ENCODE measurements at regions not wholly inside any gene's neighbourhood (a gene's known extent, or its start where the extent isn't known, plus 50 kb on each side); places are given as distances from the start of the nearest gene placed in this dataset.

DNA sequence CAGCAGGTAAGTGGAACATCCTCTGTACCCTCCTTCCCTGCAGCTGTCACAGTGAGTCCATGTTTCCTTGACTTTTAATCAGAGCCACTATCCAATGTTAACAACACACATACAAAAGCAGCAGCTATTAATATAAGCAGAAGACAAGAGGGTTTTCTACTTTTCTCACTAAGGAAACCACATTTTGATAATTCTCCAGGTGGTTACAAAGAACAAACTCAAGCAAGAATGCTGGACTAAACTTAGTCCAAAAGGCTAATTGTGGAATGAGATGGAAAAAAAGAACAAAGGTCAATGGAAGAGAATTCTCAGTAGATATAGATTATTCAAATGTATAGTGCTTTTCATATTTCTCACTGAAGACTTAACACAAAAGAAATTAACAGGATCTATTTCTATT is 176.9 kb upstream of the SLC39A10 start:
- Histone ChIP-seq H3K27ac (ENCODE audit: low read depth, low read length) (no peak overlapping the region), H3K4me3 (ENCODE audit: low read depth, low read length) (no peak overlapping the region), H3K9ac (ENCODE audit: low read length) (no peak overlapping the region), H3K27me3 (ENCODE audit: control insufficient read depth, insufficient read depth, low read length) (no peaks in the 10 kb centered on the region), H3K36me3 (ENCODE audit: control insufficient read depth, insufficient read depth, low read length) (no peaks in the 10 kb centered on the region), H3K4me1 (ENCODE audit: control insufficient read depth, insufficient read depth, low read length) (no peaks in the 10 kb centered on the region), H3K9me3 (ENCODE audit: control insufficient read depth, insufficient read depth, low read depth, low read length) (no peaks in the 10 kb centered on the region)

DNA sequence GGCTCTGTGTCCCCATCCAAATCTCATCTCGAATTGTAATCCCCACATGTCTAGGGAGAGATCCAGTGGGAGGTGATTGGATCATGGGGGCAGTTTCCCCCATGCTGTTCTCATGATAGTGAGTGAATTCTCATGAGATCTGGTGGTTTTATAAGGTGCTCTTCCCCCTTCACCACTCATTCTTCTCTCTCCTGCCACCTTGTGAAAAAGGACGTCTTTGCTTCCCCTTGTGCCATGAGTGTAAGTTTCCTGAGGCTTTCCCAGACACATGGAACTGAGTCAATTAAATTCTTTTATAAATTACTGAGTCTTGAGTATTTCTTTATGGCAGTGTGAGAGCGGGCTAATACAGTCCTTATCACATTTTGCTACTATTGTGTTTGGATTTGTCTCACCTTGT is 177.6 kb upstream of the SLC39A10 start:
- Histone ChIP-seq H3K4me1 (ENCODE audit: control insufficient read depth, insufficient read depth, low read length) (no peaks in the 10 kb centered on the region), H3K27ac (ENCODE audit: low read depth, low read length) (no peak overlapping the region), H3K36me3 (ENCODE audit: control insufficient read depth, insufficient read depth, low read length) (no peaks in the 10 kb centered on the region), H3K9me3 (ENCODE audit: control insufficient read depth, insufficient read depth, low read depth, low read length) (no peaks in the 10 kb centered on the region), H3K27me3 (ENCODE audit: control insufficient read depth, insufficient read depth, low read length) (no peaks in the 10 kb centered on the region), H3K9ac (ENCODE audit: low read length) (no peak overlapping the region), H3K4me3 (ENCODE audit: low read depth, low read length) (no peak overlapping the region)

DNA sequence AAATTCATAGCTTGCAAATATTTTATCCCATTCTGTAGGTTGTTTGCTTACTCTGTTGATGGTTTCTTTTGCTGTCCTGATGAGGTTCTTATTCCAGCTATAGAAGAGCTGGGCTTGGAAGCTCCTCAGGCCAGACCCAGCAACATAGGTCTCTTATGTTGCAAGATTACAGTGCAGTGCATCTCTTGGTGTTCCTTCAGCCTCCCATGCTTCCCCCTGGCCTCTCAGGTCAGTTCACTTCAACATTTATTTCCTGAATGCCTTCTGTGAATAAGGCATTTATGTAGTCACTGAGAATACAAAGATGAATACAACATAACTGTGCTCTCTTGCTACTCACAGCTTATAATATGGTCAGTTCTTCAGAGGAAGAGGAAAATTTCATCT is 179.0 kb upstream of the SLC39A10 start:
- no peak overlapping the region for H3K9ac ChIP-seq (ENCODE audit: low read length)
- no peaks in the 10 kb centered on the region for H3K36me3 ChIP-seq (ENCODE audit: control insufficient read depth, insufficient read depth, low read length)
- H3K27me3 ChIP-seq (ENCODE audit: control insufficient read depth, insufficient read depth, low read length), result no peaks in the 10 kb centered on the region
- H3K4me1 ChIP-seq (ENCODE audit: control insufficient read depth, insufficient read depth, low read length), result no peaks in the 10 kb centered on the region
- no peaks in the 10 kb centered on the region for H3K9me3 ChIP-seq (ENCODE audit: control insufficient read depth, insufficient read depth, low read depth, low read length)
- no peak overlapping the region for H3K27ac ChIP-seq (ENCODE audit: low read depth, low read length)
- no peak overlapping the region for H3K4me3 ChIP-seq (ENCODE audit: low read depth, low read length)

DNA sequence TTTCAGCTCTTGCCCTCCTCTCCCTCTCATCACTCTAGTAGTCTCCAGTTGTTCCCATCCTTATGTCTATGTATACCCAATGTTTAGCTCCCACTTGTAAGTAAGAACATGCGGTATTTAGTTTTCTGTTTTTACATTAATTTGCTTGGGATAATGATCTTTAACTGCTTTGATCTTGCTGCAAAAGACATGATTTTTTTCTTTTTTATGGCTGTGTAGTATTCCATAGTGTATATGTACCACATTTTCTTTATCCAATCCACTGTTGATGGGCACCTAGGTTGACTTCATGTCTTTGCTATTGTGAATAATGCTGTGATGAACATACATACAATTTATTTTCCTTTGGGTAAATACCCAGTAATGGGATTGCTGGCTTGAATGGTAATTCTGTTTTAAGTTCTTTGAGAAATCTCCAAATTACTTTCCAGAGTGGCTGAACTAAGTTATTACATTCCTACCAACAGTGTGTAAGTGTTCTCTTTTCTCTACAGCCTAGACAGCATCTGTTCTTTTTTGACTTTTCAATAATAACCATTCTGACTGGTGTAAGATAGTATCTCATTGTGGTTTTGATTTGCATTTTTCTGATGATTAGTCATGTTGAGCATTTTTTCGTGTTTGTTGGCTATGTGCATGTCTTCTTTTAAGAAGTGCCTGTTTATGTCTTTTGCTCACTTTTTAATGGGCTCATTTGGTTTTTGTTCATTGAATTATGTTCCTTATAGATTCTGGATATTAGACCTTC is 179.6 kb upstream of the SLC39A10 start:
- no peak overlapping the region for H3K9ac ChIP-seq (ENCODE audit: low read length)
- no peaks in the 10 kb centered on the region for H3K36me3 ChIP-seq (ENCODE audit: control insufficient read depth, insufficient read depth, low read length)
- no peaks in the 10 kb centered on the region for H3K27me3 ChIP-seq (ENCODE audit: control insufficient read depth, insufficient read depth, low read length)
- no peak overlapping the region for H3K27ac ChIP-seq (ENCODE audit: low read depth, low read length)
- H3K4me1 ChIP-seq (ENCODE audit: control insufficient read depth, insufficient read depth, low read length), result no peaks in the 10 kb centered on the region
- H3K9me3 ChIP-seq (ENCODE audit: control insufficient read depth, insufficient read depth, low read depth, low read length), result no peaks in the 10 kb centered on the region
- no peak overlapping the region for H3K4me3 ChIP-seq (ENCODE audit: low read depth, low read length)

DNA sequence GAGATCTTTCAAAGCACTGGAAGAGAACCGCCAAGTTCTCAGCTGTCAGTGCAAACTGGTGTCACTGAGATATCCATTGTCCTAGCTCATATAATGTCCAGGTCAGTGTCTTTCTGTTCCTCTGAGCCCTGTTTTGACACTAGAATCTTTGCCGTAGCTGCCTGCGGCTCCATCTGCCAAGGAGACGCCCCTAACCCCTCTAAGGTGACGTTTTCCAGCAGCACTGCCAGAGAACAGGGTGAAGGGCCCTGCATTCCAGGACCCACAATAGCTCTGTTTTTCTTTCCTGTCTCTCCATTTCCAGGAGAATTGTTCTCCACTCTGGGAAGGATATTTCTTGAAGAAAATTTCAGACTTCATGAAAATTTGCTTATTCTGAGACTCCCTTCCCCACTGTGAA is 181.7 kb upstream of the SLC39A10 start:
- Histone ChIP-seq H3K27ac (ENCODE audit: low read depth, low read length) (no peak overlapping the region), H3K4me3 (ENCODE audit: low read depth, low read length) (no peak overlapping the region), H3K4me1 (ENCODE audit: control insufficient read depth, insufficient read depth, low read length) (no peaks in the 10 kb centered on the region), H3K27me3 (ENCODE audit: control insufficient read depth, insufficient read depth, low read length) (no peaks in the 10 kb centered on the region), H3K36me3 (ENCODE audit: control insufficient read depth, insufficient read depth, low read length) (no peaks in the 10 kb centered on the region), H3K9ac (ENCODE audit: low read length) (no peak overlapping the region), H3K9me3 (ENCODE audit: control insufficient read depth, insufficient read depth, low read depth, low read length) (no peaks in the 10 kb centered on the region)

DNA sequence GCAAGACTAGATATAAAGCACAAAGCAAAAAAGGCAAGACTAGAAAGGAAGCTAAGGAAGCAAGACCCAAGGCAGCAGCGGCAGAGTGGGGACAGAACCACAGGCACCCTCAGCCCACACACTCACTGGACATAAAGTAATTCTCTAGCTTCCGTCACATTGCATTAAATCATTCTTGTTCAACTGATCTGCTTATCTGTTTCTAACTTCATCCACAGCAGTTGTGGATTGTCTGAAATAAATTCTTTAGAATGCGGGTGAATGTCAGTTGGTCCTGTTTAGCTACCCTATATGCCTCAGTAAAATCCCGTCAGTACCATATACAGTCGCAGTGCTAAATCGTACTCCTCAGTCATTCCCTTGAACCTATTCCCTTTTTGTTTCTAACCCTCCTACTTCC is 183.2 kb upstream of the SLC39A10 start:
- no peak overlapping the region for H3K4me3 ChIP-seq (ENCODE audit: low read depth, low read length)
- no peaks in the 10 kb centered on the region for H3K36me3 ChIP-seq (ENCODE audit: control insufficient read depth, insufficient read depth, low read length)
- H3K4me1 ChIP-seq (ENCODE audit: control insufficient read depth, insufficient read depth, low read length), result no peaks in the 10 kb centered on the region
- no peaks in the 10 kb centered on the region for H3K9me3 ChIP-seq (ENCODE audit: control insufficient read depth, insufficient read depth, low read depth, low read length)
- H3K27me3 ChIP-seq (ENCODE audit: control insufficient read depth, insufficient read depth, low read length), result no peaks in the 10 kb centered on the region
- no peak overlapping the region for H3K27ac ChIP-seq (ENCODE audit: low read depth, low read length)
- H3K9ac ChIP-seq (ENCODE audit: low read length), result no peak overlapping the region

DNA sequence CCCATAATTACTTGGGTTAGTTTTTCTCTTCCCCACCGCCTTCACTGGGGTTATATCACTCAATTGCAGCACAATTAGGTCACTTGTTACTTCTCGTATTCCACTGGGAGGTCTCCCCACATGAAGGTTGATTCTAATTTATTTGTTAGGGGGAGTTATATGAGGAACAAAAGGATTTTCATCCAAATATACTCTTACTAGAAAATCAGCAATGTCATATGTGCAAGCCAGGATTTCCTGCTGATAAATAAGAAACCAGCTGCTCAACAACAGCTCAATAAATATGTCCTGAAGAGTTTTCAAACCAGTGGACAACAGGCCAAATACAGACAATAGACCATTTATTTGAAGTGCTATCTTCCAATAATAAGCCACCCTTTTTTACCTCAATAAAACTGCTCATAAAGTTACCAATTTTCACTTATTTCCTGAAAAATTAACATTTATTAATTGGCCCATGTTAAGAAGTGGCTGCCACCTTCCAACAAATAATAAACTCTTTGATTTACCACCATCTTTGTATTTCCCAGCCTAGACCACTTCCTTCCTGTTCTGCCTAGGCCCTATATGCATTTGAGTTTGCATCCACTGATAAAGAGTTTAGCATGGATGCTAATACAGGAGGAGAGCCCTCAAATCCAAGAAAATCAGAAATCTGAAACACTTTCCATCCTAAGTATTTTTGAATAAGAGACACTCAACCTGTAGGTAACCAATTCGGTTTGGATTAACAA is 184.4 kb upstream of the SLC39A10 start:
- no peaks in the 10 kb centered on the region for H3K36me3 ChIP-seq (ENCODE audit: control insufficient read depth, insufficient read depth, low read length)
- H3K9ac ChIP-seq (ENCODE audit: low read length), result no peak overlapping the region
- H3K9me3 ChIP-seq (ENCODE audit: control insufficient read depth, insufficient read depth, low read depth, low read length), result no peaks in the 10 kb centered on the region
- H3K27ac ChIP-seq (ENCODE audit: low read depth, low read length), result no peak overlapping the region
- H3K4me1 ChIP-seq (ENCODE audit: control insufficient read depth, insufficient read depth, low read length), result no peaks in the 10 kb centered on the region
- no peak overlapping the region for H3K4me3 ChIP-seq (ENCODE audit: low read depth, low read length)
- H3K27me3 ChIP-seq (ENCODE audit: control insufficient read depth, insufficient read depth, low read length), result no peaks in the 10 kb centered on the region

DNA sequence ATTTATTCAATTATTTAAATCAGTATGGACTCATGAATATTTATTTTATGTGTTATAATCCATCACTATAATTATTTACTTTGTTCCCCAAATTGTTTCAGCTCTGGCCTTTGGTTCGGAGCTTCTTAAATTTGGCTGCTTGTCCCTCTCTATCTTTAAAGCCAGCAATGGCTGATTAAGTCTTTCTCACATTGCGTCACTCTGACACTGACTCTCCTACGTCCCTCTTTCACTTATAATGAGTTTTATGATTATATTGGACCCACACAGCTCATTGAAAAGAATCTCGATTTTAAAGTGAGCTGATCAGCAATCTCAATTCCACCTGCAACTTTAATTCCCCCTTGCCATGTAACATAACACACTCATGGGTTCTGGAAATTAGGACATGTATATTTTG is 185.2 kb upstream of the SLC39A10 start:
- Histone ChIP-seq H3K27ac (ENCODE audit: low read depth, low read length) (no peak overlapping the region), H3K9me3 (ENCODE audit: control insufficient read depth, insufficient read depth, low read depth, low read length) (no peaks in the 10 kb centered on the region), H3K27me3 (ENCODE audit: control insufficient read depth, insufficient read depth, low read length) (no peaks in the 10 kb centered on the region), H3K9ac (ENCODE audit: low read length) (no peak overlapping the region), H3K36me3 (ENCODE audit: control insufficient read depth, insufficient read depth, low read length) (no peaks in the 10 kb centered on the region), H3K4me1 (ENCODE audit: control insufficient read depth, insufficient read depth, low read length) (no peaks in the 10 kb centered on the region), H3K4me3 (ENCODE audit: low read depth, low read length) (no peak overlapping the region)

DNA sequence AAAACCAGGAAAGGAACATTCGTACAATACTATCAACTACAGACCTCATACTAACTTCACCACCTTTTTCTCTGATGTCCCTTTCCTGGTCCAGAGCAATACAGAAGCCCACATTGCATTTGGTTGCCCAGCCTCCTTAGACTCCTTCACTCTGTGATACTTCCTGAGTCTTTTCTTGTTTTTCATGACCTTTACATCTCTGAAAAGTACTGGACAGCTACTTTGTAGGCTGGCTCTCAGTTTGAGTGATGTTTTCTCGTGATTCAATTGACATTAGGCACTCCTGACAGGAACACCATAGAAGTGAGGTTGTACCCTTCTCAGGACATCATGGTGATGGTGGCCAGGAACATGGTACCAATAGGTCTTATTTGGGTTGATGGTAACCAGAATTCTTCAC is 185.9 kb upstream of the SLC39A10 start:
- Histone ChIP-seq H3K36me3 (ENCODE audit: control insufficient read depth, insufficient read depth, low read length) (no peaks in the 10 kb centered on the region), H3K9me3 (ENCODE audit: control insufficient read depth, insufficient read depth, low read depth, low read length) (no peaks in the 10 kb centered on the region), H3K4me1 (ENCODE audit: control insufficient read depth, insufficient read depth, low read length) (no peaks in the 10 kb centered on the region), H3K4me3 (ENCODE audit: low read depth, low read length) (no peak overlapping the region), H3K27ac (ENCODE audit: low read depth, low read length) (no peak overlapping the region), H3K27me3 (ENCODE audit: control insufficient read depth, insufficient read depth, low read length) (no peaks in the 10 kb centered on the region), H3K9ac (ENCODE audit: low read length) (no peak overlapping the region)

DNA sequence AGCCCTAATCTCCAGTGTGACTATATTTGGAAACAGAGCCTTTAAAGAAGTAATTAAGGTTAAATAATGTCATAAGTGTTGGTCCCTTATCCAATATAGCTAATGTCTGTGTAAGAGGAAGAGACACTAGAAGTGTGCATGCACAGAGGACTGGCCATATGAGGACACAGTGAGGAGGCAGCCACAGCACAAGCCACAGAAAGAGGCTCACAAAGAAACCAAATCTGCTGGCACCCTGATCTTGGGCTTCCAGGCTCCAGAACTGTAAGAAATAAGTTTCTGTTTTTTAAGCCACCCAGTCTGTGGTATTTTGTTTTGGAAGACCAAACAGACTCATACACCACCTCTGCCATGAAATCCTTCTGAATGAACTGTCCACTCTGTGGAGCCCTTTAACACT is 186.4 kb upstream of the SLC39A10 start:
- H3K36me3 ChIP-seq (ENCODE audit: control insufficient read depth, insufficient read depth, low read length), result no peaks in the 10 kb centered on the region
- no peak overlapping the region for H3K4me3 ChIP-seq (ENCODE audit: low read depth, low read length)
- no peaks in the 10 kb centered on the region for H3K27me3 ChIP-seq (ENCODE audit: control insufficient read depth, insufficient read depth, low read length)
- no peak overlapping the region for H3K27ac ChIP-seq (ENCODE audit: low read depth, low read length)
- H3K4me1 ChIP-seq (ENCODE audit: control insufficient read depth, insufficient read depth, low read length), result no peaks in the 10 kb centered on the region
- no peak overlapping the region for H3K9ac ChIP-seq (ENCODE audit: low read length)
- H3K9me3 ChIP-seq (ENCODE audit: control insufficient read depth, insufficient read depth, low read depth, low read length), result no peaks in the 10 kb centered on the region

DNA sequence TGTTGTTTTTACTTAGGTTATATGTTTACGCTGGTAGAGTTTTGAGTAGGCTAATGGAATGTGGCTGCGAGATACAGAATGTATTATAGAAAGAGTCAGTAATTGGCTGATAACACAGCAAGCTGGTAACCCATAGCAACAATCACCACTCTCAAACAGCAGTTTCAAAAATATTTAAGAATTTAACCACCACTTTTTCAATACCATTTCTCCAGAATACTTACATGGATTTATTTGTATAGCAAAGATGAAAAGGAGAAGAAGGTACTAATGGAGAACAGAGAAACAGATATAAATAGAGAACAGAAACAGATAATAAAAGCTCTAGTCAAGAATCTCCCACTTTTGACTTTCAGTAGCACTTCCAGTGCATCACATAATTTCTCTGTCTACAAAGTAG is 188.3 kb upstream of the SLC39A10 start:
- no peaks in the 10 kb centered on the region for H3K4me1 ChIP-seq (ENCODE audit: control insufficient read depth, insufficient read depth, low read length)

More for the DNA sequence above, 188.3 kb upstream of the SLC39A10 start:
- no peak overlapping the region for H3K4me3 ChIP-seq (ENCODE audit: low read depth, low read length)
- no peaks in the 10 kb centered on the region for H3K36me3 ChIP-seq (ENCODE audit: control insufficient read depth, insufficient read depth, low read length)
- no peaks in the 10 kb centered on the region for H3K27me3 ChIP-seq (ENCODE audit: control insufficient read depth, insufficient read depth, low read length)
- no peak overlapping the region for H3K27ac ChIP-seq (ENCODE audit: low read depth, low read length)
- H3K9me3 ChIP-seq (ENCODE audit: control insufficient read depth, insufficient read depth, low read depth, low read length), result no peaks in the 10 kb centered on the region
- no peak overlapping the region for H3K9ac ChIP-seq (ENCODE audit: low read length)
